ENCODE measurements at regions not wholly inside any gene's neighbourhood (a gene's known extent, or its start where the extent isn't known, plus 50 kb on each side); places are given as distances from the start of the nearest gene placed in this dataset.

DNA sequence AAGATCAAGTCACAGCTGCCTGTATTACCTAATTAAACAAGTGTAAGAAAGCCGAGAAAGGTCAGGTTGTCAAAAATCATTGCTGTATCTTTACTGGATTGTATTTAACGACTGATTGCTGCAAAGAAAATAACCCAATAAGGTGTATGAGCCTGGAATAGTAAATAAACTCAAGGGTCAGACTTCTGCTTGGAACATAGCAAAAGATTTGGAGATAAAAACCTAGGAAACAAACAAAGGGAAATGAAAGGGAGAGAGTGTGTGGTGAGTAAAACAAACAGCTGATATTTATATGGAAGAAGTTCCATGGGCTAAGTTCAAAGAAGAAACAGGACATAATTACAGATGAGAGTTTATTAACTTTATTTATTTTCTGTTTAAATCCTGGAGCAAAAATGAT is 354.0 kb downstream of the TLR4 start:
- DNase-seq (ENCODE audit: low read depth, low spot score), result no peak

DNA sequence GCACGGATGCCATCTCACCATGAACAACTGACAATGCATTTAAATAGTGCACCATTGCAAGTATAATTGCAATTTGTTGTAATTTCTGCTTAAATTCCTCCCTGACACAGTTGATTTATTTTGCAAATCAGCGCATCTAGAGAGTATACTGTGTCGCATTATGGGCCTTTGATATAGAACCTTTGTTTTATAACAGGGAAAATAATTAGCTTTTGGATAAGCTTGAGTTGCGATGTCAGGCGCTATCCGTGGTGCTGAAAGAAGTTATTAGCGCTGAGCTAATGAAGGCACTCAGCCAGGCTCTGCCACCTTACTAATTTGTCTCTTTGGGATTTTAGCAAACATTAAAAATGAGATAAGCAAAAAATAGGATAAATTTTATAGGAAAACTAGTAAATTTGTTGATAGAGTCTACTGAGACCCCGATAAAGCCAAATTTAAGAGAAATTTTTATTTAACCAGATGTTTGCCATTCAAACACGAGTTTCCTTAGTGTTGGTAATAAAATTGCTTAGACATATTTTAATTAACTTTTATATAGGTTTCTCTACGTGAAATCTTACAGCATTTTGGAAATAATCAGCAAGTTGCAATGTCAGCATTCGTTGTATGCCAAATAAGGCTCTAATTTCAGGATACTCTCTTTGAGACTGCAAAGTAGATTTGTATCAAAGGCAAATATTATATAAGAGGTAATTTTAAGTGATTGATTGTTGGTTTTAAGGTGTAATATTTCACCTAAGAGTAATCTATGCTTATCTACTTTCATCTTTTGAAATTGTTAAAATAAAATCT is 355.5 kb downstream of the TLR4 start:
- DNase-seq (ENCODE audit: low read depth, low spot score), result no peak

DNA sequence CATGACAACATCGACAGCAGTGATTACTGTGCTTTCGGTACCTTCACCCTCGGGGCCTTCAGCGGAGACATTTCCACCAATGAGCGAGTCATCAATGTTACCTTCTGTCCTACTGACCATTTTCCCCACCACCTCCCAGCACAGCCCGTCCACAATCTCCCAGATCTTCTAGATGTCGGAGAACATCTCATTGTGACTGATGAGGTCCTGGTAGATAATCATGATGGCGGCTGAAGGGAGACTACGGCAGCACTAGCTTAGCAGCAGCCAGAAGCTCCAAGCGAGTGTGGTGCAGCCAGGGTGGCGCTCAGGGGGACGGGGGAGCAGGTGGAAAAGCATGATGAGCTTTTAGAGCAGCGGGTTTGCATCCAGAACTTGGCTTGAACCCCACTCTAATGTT is 379.0 kb downstream of the TLR4 start:
- DNase-seq (ENCODE audit: low read depth, low spot score), result no peak

DNA sequence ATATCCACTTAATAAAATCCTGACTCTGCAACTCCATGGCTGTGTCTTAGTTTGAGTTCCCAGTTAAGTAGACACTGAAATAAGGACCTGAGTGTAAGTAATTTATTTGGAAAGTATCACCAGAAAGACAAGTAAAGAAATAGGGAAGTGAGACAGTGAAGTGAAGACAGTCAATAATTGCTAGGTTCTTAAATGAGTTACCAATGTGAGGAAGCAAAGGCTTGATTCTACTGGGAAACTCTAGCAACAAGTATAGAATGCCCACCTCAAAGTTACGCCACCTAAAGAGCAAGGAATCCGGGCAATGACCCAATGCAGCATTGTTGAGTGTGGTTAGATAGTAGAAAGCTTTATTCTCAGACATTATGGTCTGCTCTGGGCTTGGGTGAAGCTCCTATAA is 383.9 kb downstream of the TLR4 start:
- DNase-seq (ENCODE audit: low read depth, low spot score), result no peak

DNA sequence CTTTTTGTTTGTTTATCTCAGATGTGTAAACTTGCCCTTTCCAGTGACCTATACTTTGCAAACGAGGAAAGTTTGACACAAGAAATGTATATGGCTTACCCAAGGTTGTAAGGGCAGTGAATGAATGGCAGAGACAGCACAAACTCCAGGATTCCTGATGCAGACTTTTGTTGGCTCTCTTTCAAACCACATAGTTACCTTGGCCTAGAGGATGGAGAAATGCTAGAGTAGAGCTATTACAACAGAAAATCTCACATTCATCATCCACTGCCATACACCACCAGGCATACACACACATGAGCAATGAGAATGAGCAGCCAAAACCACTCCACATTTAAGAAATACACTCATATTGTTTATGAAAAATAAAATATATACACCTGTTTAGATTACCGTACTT is 387.0 kb downstream of the TLR4 start:
- DNase-seq (ENCODE audit: low read depth, low spot score), result no peak

DNA sequence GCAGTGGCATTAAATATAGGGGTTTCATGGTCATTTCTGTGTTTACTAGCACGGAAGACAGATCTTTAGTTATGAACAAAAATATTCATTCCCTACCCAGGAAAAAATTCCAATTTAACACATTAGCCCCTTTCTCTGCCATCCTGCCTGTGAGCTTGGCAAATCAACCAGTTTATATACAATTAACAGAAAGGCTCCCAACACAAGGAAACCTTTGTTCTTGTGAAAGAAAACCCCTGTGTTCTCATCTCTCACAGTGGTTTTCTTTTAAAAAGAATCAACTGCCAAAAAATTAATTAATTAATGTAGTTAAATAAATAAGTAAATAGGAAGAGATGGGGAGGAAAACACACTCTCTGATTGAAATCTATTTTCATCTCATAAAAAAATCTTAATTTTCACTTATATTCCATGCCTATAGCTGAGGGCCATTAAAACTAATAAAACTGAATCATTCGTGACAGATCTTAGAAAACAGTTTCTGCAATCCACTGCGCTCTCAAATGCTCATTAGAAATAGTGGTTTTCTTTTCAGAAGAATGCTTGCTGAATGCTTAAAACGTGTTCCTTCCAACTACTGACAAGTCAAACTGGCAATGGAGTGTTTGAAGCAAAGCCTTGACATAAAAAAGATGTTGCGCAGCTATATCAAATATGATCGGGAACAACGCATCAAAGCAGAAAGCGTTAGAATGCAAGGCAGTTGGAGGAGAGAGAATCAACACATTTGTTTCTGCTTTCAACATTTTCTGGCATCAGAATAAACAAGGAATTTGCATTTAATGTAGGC is 387.7 kb downstream of the TLR4 start:
- no peak for DNase-seq (ENCODE audit: low read depth, low spot score)

DNA sequence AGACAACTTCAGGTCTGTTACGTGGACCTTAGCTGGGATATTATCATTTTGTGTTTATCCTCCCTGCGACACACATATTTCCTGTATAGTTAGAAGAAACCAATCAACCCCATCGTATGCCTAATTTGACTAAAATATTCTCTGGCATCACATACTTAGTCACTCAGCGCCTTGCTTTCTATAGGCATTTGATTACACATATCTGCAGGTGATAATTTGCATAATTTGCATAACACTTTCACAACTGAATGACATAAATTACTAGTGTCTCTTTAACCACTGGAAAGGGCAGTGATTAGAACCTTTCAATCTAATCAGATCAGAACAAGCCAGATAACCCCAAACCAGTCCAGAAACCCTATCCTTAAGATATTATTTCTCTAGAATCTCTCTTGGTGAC is 390.2 kb downstream of the TLR4 start:
- DNase-seq (ENCODE audit: low read depth, low spot score), result no peak

DNA sequence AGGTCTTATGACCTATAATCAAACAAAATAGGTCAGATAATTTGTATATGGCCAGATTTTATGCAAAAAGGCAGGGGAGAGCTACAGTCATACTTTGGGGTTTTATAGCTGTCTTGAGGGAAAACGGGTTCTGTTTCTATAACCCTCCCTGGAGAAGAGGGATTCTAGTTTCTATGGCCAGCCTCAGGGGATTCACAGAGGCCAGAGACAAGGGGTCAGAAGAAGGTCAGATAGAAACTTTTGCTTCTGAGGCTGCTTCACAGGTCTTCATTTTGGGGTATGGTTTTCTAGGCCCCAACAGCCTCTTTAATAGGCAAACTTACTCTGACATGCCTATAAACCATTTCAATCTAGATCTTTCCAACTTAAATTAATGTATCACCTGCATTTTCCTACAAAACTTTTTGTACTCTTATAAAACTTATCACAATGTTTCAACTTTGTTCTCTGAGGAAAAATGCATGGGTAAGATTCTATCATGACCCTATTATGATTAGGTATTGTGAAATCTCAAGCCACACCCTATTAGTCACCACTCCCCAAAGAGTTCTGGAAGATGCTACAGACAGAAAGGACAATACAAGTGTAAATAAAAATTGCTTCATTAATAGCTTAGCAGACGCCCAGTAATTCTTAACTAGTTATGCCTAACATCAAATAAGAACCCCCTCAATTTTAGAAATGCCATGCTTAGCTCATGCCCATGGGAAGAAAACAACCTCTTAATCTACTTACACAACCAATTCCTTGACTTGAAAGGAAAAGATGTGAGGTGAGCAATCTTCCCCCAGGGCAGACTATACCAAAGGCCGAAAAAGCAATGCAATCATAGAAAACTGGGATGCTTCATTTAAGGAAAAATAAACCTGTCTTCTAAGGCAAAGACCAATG is 396.6 kb downstream of the TLR4 start:
- DNase-seq (ENCODE audit: low read depth, low spot score), result no peak

DNA sequence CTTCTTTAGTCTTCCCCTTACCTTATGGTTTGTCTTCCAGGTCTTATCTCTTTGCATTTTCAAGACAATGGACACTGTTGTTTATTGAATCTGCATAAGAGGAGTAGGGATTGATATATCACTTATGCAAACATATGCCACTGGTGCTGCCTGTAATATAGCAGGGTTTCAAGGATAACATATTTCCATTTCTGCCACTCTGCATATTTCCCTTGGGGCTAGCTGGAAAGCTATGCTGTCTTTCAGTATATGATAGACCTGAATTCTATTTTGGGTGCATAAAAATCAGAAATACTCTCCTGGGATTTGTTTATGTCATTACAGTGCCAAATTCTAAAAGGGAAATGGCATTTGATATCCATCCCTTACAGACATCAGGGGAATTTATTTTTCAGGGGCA is 400.2 kb downstream of the TLR4 start:
- no peak for DNase-seq (ENCODE audit: low read depth, low spot score)

DNA sequence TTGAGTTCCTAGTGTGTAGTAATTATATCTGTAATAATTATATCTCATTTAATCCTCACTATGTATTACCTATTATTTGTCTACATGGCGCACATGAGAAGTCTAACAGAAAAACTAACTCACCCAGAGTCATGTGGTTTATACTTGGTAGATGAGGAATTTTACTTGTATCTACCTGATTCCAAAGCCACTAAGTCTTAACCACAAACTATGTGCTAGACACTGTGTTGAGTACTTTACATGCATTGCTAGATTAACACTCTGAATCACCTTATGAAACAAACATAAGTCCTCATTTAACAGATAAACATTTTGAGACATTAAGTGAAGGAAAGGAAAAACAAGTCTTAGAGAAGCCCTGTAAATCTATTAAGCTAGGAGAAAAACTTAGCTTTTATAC is 404.8 kb downstream of the TLR4 start:
- no peak for DNase-seq (ENCODE audit: low read depth, low spot score)

DNA sequence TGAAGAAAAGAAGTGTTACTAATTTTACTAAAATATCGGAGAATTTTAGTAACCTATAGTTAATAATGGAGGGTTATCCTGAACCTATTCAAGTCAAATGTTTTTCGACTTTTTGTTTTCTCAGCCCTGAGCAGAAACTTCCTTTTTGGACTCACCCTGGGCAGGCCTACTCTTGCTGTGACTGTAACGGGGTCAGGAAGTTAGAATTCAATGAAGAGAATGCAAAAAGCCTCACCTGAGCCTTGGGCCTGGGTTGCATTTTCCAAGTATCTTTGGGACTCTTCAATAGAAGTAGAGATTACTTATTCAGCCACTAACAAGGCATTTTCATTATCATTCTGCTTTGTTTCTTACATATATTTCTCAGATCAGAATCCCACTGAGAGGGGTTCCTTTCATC is 405.3 kb downstream of the TLR4 start:
- DNase-seq (ENCODE audit: low read depth, low spot score), result no peak

DNA sequence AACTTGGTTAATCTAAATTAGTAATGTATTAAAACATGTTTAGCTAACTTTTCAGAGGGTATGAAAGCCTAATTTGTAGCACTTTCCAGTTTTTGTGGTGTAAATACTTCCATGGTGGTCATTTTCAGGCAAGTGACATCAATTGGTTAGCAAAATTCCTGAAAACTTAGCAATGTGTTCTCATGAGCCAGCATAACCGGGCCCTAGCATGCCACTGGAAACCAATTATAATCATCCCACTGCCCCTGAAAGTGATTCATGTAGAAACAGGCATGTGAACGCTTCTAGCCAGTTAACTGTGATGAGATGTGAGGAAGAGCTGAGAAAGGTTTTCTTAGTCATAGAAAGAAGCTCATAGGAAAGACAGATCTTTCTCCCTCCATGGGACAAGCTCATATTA is 417.2 kb downstream of the TLR4 start:
- no peak for DNase-seq (ENCODE audit: low read depth, low spot score)

DNA sequence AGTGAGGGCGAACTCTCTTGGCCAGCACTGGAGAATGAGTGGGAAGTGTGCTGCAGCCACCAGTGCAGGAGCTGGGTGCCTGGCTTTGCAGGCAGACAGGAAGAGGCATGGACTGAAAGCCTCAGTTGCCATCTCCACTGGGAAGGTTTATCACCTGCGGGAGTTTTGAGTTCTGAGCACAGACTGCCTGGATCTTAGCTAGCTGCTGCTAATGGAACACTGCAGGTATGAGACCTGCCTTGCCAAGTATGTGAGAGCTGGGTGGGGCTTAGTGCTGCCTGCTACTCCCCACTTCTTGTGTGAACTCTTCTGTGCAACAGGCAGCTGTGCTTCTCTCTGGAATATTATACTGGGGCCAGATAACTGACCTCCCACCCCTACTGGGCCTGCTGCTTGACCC is 424.1 kb downstream of the TLR4 start:
- DNase-seq (ENCODE audit: low read depth, low spot score), result no peak

DNA sequence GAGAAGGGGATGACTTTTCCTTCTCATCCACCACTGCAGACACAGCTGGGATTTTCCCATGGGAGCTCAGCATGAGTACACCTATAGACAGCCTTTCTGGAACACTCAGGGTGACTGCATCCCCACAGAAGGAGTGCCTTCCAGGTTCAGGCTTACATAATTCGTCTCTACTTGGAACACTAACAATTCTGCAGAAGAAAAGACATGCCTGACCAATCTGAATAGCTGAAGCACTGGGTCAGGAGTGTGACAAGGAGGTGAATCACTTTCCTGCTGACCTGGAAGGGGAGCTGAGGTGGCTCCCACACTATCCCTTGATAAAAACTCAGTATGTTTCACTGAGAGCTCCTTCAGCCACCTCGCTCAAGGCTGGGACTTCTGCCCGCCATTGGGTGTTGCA is 425.3 kb downstream of the TLR4 start:
- no peak for DNase-seq (ENCODE audit: low read depth, low spot score)

DNA sequence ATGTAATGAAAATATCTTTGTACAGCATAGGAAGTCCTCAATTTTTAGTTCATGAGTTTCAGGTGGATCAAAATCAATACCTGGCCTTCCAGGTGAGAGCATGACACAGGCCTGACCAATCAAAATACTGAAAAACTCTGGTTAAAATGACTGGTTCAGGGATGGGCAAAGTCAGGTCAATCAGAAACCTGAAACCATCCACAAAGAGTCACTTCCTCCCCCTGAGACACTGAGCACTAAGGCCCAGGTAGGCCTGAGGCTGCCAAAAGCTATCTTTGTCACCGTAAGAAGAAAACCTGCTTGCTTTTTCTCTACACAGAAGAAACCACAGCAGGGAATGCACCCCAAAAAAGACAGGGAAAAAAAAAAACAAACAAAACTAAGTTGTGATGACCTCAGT is 444.8 kb downstream of the TLR4 start:
- no peak for DNase-seq (ENCODE audit: low read depth, low spot score)

DNA sequence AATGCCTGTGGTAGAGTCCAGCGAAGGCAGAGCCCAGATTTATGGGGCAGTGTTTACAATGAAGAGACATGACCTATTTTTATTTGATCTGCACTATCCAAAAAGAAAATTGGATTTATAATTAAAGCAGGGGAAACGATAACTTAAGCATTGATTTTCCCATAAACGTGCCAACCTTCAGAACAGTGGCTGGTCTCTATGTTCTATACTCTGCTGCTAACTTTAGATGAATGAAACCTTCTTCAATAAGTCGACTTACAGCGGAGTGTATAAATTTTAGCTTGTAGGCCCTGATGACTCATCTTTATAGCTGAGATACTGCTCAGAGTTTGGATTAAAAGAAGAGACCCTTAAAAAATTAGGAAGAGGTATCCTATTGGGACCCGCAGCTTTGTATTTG is 452.6 kb downstream of the TLR4 start:
- DNase-seq (ENCODE audit: low read depth, low spot score), result no peak

DNA sequence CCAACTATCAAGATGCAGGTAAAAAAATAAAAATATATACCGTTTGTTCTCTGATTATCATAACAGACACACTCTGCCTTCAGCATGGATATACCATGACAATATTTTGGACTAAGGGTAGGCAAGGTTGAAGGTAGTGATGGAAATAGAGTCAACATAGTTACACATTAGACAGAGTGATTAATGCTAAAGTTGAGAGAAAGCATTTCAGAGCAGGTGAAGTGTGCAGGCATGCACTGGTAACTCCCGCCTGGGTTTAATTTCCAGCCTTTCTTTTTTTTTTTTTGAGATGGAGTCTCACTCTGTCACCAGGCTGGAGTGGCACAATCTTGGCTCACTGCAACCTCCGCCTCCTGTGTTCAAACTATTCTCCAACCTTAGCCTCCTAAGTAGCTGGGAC is 458.5 kb downstream of the TLR4 start:
- no peak for DNase-seq (ENCODE audit: low read depth, low spot score)

DNA sequence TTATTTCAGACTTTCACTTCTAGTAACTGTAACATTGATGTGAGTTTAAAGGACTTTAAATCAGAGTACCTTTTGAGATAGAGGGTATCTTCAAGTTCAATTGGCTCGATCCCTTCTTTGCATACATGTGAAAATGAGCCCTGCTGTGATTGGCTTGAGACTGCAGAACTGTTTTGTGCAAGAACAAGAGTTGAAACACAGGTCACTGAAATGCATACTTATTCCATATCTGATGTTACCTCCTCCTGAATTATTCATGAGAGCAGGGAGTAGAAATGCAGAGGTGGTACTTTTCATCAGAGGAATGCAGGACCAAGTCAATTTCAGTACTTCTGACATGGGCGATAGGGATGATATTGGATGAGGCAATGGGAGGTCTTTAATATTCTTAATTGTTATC is 459.5 kb downstream of the TLR4 start:
- no peak for DNase-seq (ENCODE audit: low read depth, low spot score)

DNA sequence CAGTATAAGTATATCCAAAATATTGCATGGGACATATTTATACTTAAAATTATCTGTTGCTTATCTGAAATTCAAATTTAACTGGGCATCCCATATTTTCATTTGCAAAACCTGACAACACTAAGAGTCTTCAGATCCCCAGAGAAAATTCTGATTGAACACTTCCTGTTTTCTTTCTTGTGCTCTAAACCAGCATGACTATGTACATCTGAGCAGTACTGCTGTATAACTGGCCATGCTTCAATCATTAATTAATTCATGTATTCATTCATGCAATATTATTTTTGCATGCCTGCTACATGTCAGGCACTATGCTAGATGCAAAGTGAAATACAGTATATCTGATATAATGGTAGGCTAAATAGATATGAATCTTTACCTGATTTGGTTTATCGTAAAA is 461.2 kb downstream of the TLR4 start:
- no peak for DNase-seq (ENCODE audit: low read depth, low spot score)

DNA sequence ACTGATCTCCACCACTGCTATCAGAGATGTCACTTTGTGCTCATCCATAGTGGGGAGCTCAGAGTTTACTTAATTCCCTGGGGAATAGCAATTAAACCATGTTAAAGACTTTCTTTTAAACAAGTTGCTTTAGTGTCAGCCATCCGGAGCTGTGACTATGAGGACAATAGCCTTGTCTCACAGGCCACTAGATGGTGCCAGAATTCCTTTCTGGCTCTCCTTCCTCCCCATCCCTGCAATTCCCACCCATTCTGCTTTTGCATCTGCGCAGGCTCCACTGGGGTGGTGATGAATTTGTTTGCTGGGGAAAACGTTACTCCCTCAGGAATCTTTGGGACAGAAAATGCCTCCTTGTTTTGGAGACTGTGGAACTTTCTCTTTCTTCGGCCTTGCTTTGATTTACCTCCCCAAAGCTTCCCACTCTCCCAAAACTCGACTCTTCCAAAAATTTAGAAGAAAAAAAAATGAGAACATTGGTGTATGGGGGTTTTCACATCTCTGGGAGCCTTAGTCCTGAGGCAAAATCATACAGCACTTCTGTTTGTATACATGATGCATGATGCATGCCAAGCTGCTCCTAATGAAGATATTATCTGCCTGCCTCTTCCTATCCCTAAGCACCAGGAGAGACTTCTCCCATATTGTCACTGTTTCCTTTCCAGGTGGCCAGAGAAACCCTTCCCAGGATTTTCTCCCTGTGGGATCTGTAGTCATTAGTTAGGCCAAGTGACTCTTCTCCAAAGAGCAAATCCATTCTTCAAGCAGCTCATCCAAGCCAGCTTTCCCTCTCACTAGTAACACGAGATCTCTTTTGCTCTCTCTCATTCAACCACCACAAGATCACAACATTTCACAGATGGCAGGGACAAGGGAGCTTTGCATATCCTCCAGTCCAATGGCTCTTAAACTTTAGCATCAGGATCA is 466.1 kb downstream of the TLR4 start:
- peak; percentile 28 for DNase-seq (ENCODE audit: low read depth, low spot score)

DNA sequence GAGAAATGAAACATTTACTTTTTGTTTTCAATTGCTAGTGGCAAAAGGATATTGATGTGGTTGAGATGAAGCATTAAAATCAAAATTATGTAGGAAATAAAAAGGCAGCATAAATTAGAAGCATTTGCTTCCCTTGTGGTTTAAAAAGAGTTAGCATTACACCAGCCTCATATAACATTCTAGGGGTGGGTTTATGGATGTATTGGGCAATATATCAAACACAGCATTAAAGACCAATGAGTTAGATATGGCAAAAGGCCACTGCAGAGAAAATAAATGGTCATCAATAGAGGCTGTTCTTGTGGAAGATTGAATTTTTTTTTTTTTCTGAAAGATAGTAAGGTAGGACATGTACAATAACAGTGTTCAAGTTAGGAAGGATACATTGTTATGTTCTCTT is 473.0 kb downstream of the TLR4 start:
- DNase-seq (ENCODE audit: low read depth, low spot score), result no peak

All from iPS DF 19.7 (cell line).